Loucy (cell line): ENCODE measurements at regions not wholly inside any gene's neighbourhood (a gene's known extent, or its start where the extent isn't known, plus 50 kb on each side); places are given as distances from the start of the nearest gene placed in this dataset.

ENCODE experiments used
- H2AFZ ChIP-seq: fragments of 200-600 bp; sonication (generic); 2 replicates; pipeline ENCODE4 v1.6.0; 2016; ENCODE audit warnings: antibody characterized with exemption, mild to moderate bottlenecking, low read length, moderate library complexity
- H3F3A ChIP-seq: fragments of 200-600 bp; 2 replicates; pipeline ENCODE4 v1.6.0; 2016; ENCODE audit warnings: antibody characterized with exemption, low read depth, mild to moderate bottlenecking
- H3K27me3 ChIP-seq: fragments of 200-600 bp; sonication (generic); 2 replicates; pipeline ENCODE4 v1.6.1; 2014; ENCODE audit warnings: low read length, mild to moderate bottlenecking; ENCODE audit not compliant: insufficient read depth, poor library complexity, severe bottlenecking
- H3K36me3 ChIP-seq: fragments of 200-600 bp; sonication (generic); 2 replicates; pipeline ENCODE4 v1.6.1; 2016; ENCODE audit warnings: low read length; ENCODE audit not compliant: insufficient read depth
- H3K4me1 ChIP-seq: fragments of 200-600 bp; sonication (generic); 2 replicates; pipeline ENCODE4 v1.5.1; 2014; ENCODE audit warnings: low read length, mild to moderate bottlenecking; ENCODE audit not compliant: insufficient read depth, poor library complexity, severe bottlenecking
- H3K4me2 ChIP-seq: fragments of 200-600 bp; sonication (generic); 2 replicates; pipeline ENCODE4 v1.6.0; 2014; ENCODE audit warnings: antibody characterized with exemption, low read length, low read depth, mild to moderate bottlenecking; ENCODE audit not compliant: poor library complexity, severe bottlenecking
- H3K4me3 ChIP-seq: fragments of 200-600 bp; sonication (generic); 2 replicates; pipeline ENCODE4 v1.5.1; 2014; ENCODE audit warnings: low read length, mild to moderate bottlenecking, mixed read lengths; ENCODE audit not compliant: poor library complexity, severe bottlenecking
- H3K79me2 ChIP-seq: fragments of 200-600 bp; sonication (generic); 2 replicates; pipeline ENCODE4 v1.6.1; 2014; ENCODE audit warnings: low read length; ENCODE audit not compliant: insufficient read depth
- H3K9ac ChIP-seq: fragments of 200-600 bp; sonication (generic); 2 replicates; pipeline ENCODE4 v1.6.0; 2014; ENCODE audit warnings: mild to moderate bottlenecking, low read depth, low read length, moderate library complexity; ENCODE audit not compliant: poor library complexity, severe bottlenecking
- H3K9me2 ChIP-seq: fragments of 200-600 bp; sonication (generic); replicated peaks from 2 replicates; pipeline ENCODE4 v1.6.1; 2016; ENCODE audit warnings: low read depth, low read length, mixed read lengths
- H3K9me3 ChIP-seq: fragments of 200-600 bp; sonication (generic); 2 replicates; pipeline ENCODE4 v1.6.1; 2014; ENCODE audit warnings: mild to moderate bottlenecking, antibody characterized with exemption, low read length, low read depth; ENCODE audit not compliant: insufficient read depth
- H4K20me1 ChIP-seq: fragments of 200-600 bp; sonication (generic); 2 replicates; pipeline ENCODE4 v1.6.0; 2014; ENCODE audit warnings: antibody characterized with exemption, low read length, mild to moderate bottlenecking; ENCODE audit not compliant: insufficient read depth, poor library complexity, severe bottlenecking
- EZH2phosphoT487 ChIP-seq: fragments of 200-600 bp; IDR thresholded peaks from 2 replicates; pipeline ENCODE4 v1.6.1; 2018; ENCODE audit warnings: antibody characterized with exemption, mild to moderate bottlenecking, moderate library complexity, borderline replicate concordance
- TF ChIP-seq, protein P1 (sequence below): fragments of 200-600 bp; sonication (generic); conservative IDR thresholded peaks from 2 replicates; pipeline ENCODE4 v1.5.1; 2014; ENCODE audit warnings: mild to moderate bottlenecking, antibody characterized with exemption, low read length

DNA sequence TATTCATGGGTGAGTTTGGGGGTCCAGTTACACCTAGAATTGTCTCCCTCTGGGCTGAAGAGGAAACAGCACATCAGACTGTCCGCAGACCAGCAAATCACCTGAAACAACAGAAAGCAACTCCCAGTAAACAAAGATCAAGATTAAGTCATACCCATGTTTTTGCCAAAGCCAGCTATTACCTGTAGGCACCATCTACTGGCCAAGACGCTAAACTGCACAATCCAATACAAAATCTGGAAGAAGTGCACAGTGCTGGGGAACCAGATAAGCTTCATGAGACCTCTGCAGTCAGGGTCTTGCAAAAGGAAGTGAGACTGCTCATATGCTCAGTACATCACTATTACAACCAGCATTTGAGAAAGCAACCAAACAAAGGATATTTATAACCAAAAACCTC, 157.5 kb upstream of the ITM2A start:
- no peaks in the 10 kb centered on the region for H3K36me3 ChIP-seq
- H3K9me2 ChIP-seq = no peaks in the 10 kb centered on the region
- H3K4me1 ChIP-seq = no peaks in the 10 kb centered on the region
- no peaks in the 10 kb centered on the region for H4K20me1 ChIP-seq
- TF ChIP-seq, protein P1, sequence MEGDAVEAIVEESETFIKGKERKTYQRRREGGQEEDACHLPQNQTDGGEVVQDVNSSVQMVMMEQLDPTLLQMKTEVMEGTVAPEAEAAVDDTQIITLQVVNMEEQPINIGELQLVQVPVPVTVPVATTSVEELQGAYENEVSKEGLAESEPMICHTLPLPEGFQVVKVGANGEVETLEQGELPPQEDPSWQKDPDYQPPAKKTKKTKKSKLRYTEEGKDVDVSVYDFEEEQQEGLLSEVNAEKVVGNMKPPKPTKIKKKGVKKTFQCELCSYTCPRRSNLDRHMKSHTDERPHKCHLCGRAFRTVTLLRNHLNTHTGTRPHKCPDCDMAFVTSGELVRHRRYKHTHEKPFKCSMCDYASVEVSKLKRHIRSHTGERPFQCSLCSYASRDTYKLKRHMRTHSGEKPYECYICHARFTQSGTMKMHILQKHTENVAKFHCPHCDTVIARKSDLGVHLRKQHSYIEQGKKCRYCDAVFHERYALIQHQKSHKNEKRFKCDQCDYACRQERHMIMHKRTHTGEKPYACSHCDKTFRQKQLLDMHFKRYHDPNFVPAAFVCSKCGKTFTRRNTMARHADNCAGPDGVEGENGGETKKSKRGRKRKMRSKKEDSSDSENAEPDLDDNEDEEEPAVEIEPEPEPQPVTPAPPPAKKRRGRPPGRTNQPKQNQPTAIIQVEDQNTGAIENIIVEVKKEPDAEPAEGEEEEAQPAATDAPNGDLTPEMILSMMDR = peak; percentile 51
- TF ChIP-seq EZH2phosphoT487 = no peak
- H3K9ac ChIP-seq = no peak overlapping the region
- H3K4me3 ChIP-seq = no peak overlapping the region
- no peaks in the 10 kb centered on the region for H3K9me3 ChIP-seq
- H3K4me2 ChIP-seq = no peak overlapping the region
- no peaks in the 10 kb centered on the region for H3F3A ChIP-seq
- no peaks in the 10 kb centered on the region for H3K27me3 ChIP-seq
- H2AFZ ChIP-seq = no peak overlapping the region
- no peaks in the 10 kb centered on the region for H3K79me2 ChIP-seq

DNA sequence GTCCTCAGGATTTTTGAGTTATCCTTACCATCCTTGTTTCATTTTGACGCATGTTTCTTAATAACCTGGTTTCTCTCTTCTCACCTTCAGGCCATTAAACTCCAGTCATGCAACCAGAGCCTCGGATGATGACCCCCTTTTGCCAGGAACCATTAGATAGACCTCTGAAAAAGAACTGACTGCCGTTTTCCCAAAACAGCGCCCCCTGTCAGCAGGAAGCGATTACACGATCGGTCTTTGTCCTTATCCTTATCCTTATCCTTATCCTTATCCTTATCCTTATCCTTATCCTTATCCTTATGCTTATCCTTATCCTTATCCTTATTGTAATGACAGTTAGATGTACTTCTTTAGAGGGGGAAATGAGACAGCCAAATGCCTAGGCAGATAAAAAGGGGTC, 148.4 kb upstream of the ITM2A start:
- Histone ChIP-seq H3K9ac (no peak overlapping the region), H4K20me1 (no peaks in the 10 kb centered on the region), H3K9me2 (no peaks in the 10 kb centered on the region), H3F3A (no peaks in the 10 kb centered on the region), H3K4me2 (no peak overlapping the region), H3K4me1 (no peaks in the 10 kb centered on the region), H3K4me3 (no peak overlapping the region), H3K9me3 (no peaks in the 10 kb centered on the region), H2AFZ (no peak overlapping the region), H3K36me3 (no peaks in the 10 kb centered on the region), H3K27me3 (no peaks in the 10 kb centered on the region), H3K79me2 (no peaks in the 10 kb centered on the region)
- TF ChIP-seq, protein P1 = peak; percentile 25; the same call in 1 of the 2 replicates
- TF ChIP-seq EZH2phosphoT487 = no peak

DNA sequence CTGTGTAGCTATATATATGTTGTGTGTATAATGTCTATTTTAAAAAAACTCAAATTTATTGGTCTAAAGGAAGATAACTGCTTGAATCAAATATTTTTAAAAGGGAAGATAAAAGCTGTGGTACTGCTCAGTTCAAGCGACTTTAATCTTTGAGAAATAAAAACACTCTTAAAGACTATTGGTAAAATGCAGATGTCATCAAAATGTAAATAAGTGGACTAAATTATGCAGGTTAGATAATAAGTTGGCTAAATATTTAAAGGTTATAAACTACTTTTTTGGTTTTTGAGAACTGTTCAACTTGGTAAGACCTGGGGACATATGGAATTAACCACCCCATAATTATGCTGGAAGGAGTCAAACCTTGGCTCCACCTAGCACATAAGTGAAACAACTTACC, 144.7 kb upstream of the ITM2A start:
- Histone ChIP-seq H4K20me1 (no peaks in the 10 kb centered on the region), H3K4me2 (no peak overlapping the region), H3K36me3 (no peaks in the 10 kb centered on the region), H3K27me3 (no peaks in the 10 kb centered on the region), H3K9ac (no peak overlapping the region), H2AFZ (no peak overlapping the region), H3F3A (no peaks in the 10 kb centered on the region), H3K4me3 (no peak overlapping the region), H3K4me1 (no peaks in the 10 kb centered on the region), H3K79me2 (no peaks in the 10 kb centered on the region), H3K9me3 (no peaks in the 10 kb centered on the region), H3K9me2 (no peaks in the 10 kb centered on the region)
- TF ChIP-seq EZH2phosphoT487 = no peak
- TF ChIP-seq, protein P1 = no peak
